ENCODE measurements at regions not wholly inside any gene's neighbourhood (a gene's known extent, or its start where the extent isn't known, plus 50 kb on each side); places are given as distances from the start of the nearest gene placed in this dataset.

GRCh38 chr7:109939207-109939606 lies 1151.7 kb upstream of the LRRN3 start:
- no peak for TF ChIP-seq CTCF (conservative IDR thresholded peaks at IDR 0.05 in 1 of 2, IDR thresholded peaks at IDR 0.05 in 1 of 2; ENCODE audit: low read depth in 1 of 2, low read length in 2 of 2)
- TF ChIP-seq EZH2 (IDR thresholded peaks at IDR 0.05; ENCODE audit: low read length, missing control alignments), result no peak

Measured in fibroblast of lung (primary cell).